Keratinocyte (primary cell): ENCODE measurements at regions not wholly inside any gene's neighbourhood (a gene's known extent, or its start where the extent isn't known, plus 50 kb on each side); places are given as distances from the start of the nearest gene placed in this dataset.
"Not testable (repeated sequence)": the region's sequence is repeated elsewhere in the genome, so short reads cannot be mapped to it uniquely, and the experiment has no call there.

ENCODE experiments used
- EZH2 ChIP-seq: IDR thresholded peaks from one replicate; pipeline ENCODE4 v1.6.1; 2012; ENCODE audit warnings: inconsistent platforms, mild to moderate bottlenecking, low read length, moderate library complexity
- TF ChIP-seq, protein P1 (sequence below), 3 experiments: IDR thresholded peaks in 1 of 3; conservative IDR thresholded peaks in 1 of 3; optimal IDR thresholded peaks in 1 of 3; 2 replicates in 2 of 3; 3 replicates in 1 of 3; pipeline versions ENCODE3 to v1.5.1; 2011; ENCODE audit warnings: low read length in 3 of 3, mild to moderate bottlenecking in 3 of 3, moderate library complexity in 2 of 3, control low read depth in 1 of 3, inconsistent platforms in 1 of 3; ENCODE audit not compliant: insufficient read depth in 2 of 3; ENCODE audit errors: extremely low read depth in 1 of 3

DNA sequence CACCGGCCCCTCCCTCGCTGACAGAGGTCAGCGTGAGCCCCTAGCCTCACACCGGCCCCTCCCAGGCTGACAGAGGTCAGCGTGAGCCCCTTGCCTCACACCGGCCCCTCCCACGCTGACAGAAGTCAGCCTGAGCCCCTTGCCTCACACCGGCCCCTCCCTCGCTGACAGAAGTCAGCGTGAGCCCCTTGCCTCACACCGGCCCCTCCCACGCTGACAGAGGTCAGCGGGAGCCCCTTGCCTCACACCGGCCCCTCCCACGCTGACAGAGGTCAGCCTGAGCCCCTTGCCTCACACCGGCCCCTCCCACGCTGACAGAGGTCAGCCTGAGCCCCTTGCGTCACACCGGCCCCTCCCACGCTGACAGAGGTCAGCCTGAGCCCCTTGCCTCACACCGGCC, 355.5 kb downstream of the ZNF37A start:
- TF ChIP-seq, protein P1, sequence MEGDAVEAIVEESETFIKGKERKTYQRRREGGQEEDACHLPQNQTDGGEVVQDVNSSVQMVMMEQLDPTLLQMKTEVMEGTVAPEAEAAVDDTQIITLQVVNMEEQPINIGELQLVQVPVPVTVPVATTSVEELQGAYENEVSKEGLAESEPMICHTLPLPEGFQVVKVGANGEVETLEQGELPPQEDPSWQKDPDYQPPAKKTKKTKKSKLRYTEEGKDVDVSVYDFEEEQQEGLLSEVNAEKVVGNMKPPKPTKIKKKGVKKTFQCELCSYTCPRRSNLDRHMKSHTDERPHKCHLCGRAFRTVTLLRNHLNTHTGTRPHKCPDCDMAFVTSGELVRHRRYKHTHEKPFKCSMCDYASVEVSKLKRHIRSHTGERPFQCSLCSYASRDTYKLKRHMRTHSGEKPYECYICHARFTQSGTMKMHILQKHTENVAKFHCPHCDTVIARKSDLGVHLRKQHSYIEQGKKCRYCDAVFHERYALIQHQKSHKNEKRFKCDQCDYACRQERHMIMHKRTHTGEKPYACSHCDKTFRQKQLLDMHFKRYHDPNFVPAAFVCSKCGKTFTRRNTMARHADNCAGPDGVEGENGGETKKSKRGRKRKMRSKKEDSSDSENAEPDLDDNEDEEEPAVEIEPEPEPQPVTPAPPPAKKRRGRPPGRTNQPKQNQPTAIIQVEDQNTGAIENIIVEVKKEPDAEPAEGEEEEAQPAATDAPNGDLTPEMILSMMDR (optimal IDR thresholded peaks at IDR 0.05 in 1 of 3, IDR thresholded peaks at IDR 0.05 in 1 of 3, conservative IDR thresholded peaks at IDR 0.05 in 1 of 3; ENCODE audit: extremely low read depth in 1 of 3, insufficient read depth in 2 of 3, low read length in 3 of 3) = not testable (repeated sequence)
- not testable (repeated sequence) for TF ChIP-seq EZH2
